GM12873 (cell line): ENCODE measurements at regions not wholly inside any gene's neighbourhood (a gene's known extent, or its start where the extent isn't known, plus 50 kb on each side); places are given as distances from the start of the nearest gene placed in this dataset.

Experiments
- CTCF ChIP-seq: IDR thresholded peaks from 2 replicates; pipeline ENCODE4 v1.5.1; 2012; ENCODE audit warnings: low read depth, mild to moderate bottlenecking, moderate library complexity, low read length, control low read depth; ENCODE audit not compliant: insufficient read depth; ENCODE audit errors: missing control alignments

DNA sequence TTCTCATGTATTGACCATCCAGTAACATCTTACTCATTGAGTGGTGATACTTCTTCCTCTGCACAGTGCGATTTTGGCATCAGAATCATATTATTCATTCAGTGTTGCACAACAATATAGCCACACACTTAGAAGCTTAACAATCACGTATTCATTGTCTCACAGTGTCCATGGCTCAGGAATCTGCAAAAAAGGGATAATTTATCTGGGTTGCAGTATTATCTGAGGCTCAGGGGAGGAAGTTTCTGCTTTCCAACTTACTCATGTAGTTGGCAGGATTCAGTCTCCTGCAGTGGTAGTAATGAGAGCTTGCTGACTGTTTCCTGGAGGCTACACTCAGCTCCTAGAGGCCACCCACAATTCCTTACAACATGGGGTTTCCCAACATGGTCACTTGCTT is 803.6 kb downstream of the SORCS1 start:
- no peak for TF ChIP-seq CTCF

DNA sequence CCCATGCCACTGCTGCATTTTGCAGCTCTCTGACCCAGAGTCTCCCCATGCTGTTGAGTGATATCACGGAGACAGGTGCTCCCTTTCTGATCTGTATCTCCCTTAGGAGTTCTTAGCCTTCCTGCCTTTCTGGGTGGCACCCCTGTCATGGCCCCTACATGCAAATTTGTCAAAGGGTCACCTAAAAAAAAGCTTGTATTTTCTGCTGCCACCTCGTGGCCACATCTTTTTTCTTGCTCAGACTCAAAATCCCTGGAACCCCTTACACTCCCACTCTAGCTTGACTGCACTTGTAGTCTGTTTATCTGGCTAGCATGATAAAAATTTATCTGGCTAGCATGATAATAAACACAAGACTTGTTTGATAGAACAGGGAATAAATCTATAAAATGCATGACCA is 809.1 kb downstream of the SORCS1 start:
- peak; percentile 34 for TF ChIP-seq CTCF

DNA sequence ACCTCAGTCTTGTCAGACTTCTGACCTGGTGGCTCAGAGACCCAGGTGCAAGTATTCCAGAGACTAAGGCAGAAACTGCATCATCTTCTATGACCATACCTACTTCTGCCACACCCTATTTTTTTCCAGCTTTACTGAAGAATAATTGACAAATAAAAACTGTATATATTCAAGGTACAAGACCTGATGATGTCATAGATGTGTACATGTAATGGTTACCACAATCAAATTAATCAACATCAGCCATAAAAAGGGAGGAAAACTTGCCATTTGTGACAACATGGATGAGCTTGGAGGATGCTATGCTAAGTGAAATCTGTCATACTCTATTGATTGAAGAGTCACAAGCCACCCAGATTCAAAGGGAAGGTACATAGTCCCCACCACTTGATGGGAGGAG is 815.6 kb downstream of the SORCS1 start:
- no peak for TF ChIP-seq CTCF

DNA sequence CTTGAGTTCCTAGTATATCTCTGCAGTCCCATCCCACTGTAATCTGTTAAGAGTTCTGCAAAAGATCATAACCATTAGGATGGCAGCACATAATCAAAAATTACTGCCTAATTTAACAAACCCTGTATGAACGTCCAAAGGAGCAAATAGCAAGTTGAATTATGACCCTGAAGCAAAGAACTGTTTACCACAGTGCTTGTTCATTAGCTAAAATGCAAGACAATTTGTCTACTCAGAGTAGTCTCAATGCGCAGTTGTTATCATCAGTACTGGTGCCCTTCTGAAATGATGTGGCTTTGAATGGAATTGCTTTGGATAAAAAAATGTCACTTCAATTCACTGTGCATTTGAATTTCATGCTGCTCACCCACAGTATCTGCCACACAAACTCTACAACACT is 817.0 kb downstream of the SORCS1 start:
- TF ChIP-seq CTCF = no peak

- no peak for TF ChIP-seq CTCF
These were observed 823.1 kb downstream of the SORCS1 start for GRCh38 chr10:106341356-106341755.

DNA sequence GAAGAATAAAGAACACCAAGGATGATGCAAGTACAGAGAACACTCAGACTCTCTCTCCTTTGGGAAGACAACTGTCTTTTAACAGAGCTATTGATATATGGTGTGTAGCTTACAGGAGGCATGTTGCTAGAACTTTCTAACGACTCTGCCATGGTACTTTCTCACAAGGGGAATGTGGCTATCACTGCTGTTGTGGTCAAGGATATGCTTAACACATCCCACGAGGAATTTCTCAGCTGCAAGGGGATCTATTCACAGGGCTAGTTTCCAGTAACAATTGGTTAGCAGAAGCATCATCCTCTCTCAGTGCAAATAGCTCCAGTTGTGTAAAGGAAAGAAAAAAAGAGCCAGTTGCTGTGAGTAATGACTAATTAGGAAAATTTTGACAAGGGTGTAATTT is 826.0 kb downstream of the SORCS1 start:
- no peak for TF ChIP-seq CTCF

GRCh38 chr10:106336874-106337273 is 827.6 kb downstream of the SORCS1 start:
- no peak for TF ChIP-seq CTCF

- TF ChIP-seq CTCF = no peak
These were observed 836.8 kb downstream of the SORCS1 start for GRCh38 chr10:106327747-106328146.
